ENCODE measurements at regions not wholly inside any gene's neighbourhood (a gene's known extent, or its start where the extent isn't known, plus 50 kb on each side); places are given as distances from the start of the nearest gene placed in this dataset.

- TF ChIP-seq, protein P1, sequence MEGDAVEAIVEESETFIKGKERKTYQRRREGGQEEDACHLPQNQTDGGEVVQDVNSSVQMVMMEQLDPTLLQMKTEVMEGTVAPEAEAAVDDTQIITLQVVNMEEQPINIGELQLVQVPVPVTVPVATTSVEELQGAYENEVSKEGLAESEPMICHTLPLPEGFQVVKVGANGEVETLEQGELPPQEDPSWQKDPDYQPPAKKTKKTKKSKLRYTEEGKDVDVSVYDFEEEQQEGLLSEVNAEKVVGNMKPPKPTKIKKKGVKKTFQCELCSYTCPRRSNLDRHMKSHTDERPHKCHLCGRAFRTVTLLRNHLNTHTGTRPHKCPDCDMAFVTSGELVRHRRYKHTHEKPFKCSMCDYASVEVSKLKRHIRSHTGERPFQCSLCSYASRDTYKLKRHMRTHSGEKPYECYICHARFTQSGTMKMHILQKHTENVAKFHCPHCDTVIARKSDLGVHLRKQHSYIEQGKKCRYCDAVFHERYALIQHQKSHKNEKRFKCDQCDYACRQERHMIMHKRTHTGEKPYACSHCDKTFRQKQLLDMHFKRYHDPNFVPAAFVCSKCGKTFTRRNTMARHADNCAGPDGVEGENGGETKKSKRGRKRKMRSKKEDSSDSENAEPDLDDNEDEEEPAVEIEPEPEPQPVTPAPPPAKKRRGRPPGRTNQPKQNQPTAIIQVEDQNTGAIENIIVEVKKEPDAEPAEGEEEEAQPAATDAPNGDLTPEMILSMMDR (IDR thresholded peaks at IDR 0.05; ENCODE audit: poor library complexity) = no peak
- no peak for TF ChIP-seq EZH2phosphoT487 (IDR thresholded peaks at IDR 0.05; ENCODE audit: low read depth, severe bottlenecking, unreplicated experiment)
These were observed 188.5 kb downstream of the FOXO1 start for GRCh38 chr13:40477623-40478608.
